Neural cell (in vitro differentiated cells): ENCODE measurements at regions not wholly inside any gene's neighbourhood (a gene's known extent, or its start where the extent isn't known, plus 50 kb on each side); places are given as distances from the start of the nearest gene placed in this dataset.

Source experiments
- H2AFZ ChIP-seq: fragments of 200-600, 300-800 bp; sonication (generic), shearing (Covaris generic); 2 replicates; pipeline ENCODE4 v1.6.0; 2014; ENCODE audit warnings: low read depth, mild to moderate bottlenecking, antibody characterized with exemption, low read length, moderate library complexity
- H3F3A ChIP-seq: fragments of 200-600 bp; shearing (Covaris generic); 2 replicates; pipeline ENCODE4 v1.6.1; 2016; ENCODE audit warnings: mild to moderate bottlenecking, moderate library complexity, mixed read lengths, antibody characterized with exemption, low read length; ENCODE audit not compliant: insufficient read depth, poor library complexity, severe bottlenecking
- H3K27ac ChIP-seq: fragments of 200-600, 300-800 bp; sonication (generic), shearing (Covaris generic); 2 replicates; pipeline ENCODE4 v1.5.1; 2014; ENCODE audit warnings: mild to moderate bottlenecking, low read length, moderate library complexity
- H3K27me3 ChIP-seq: fragments of 300-800, 200-600 bp; sonication (generic), shearing (Covaris generic); 2 replicates; pipeline ENCODE4 v1.6.0; 2014; ENCODE audit warnings: mild to moderate bottlenecking, low read depth, low read length, moderate library complexity; ENCODE audit not compliant: insufficient read depth
- H3K36me3 ChIP-seq: fragments of 300-800, 200-600 bp; sonication (generic), shearing (Covaris generic); 2 replicates; pipeline ENCODE4 v1.5.1; 2014; ENCODE audit warnings: mild to moderate bottlenecking, antibody characterized with exemption, low read length, moderate library complexity; ENCODE audit not compliant: insufficient read depth
- H3K4me2 ChIP-seq: fragments of 300-800, 200-600 bp; sonication (generic), shearing (Covaris generic); 2 replicates; pipeline ENCODE4 v1.6.0; 2014; ENCODE audit warnings: mild to moderate bottlenecking, low read length
- H3K4me3 ChIP-seq: fragments of 300-800, 200-600 bp; sonication (generic), shearing (Covaris generic); 2 replicates; pipeline ENCODE4 v1.5.1; 2014; ENCODE audit warnings: mild to moderate bottlenecking, low read length, moderate library complexity
- H3K79me2 ChIP-seq: fragments of 200-600 bp; shearing (Covaris generic); replicated peaks from 2 replicates; pipeline ENCODE4 v1.6.0; 2014; ENCODE audit warnings: mild to moderate bottlenecking, low read length, moderate library complexity; ENCODE audit not compliant: insufficient read depth
- H3K9ac ChIP-seq: fragments of 300-800, 200-600 bp; sonication (generic), shearing (Covaris generic); 2 replicates; pipeline ENCODE4 v1.6.1; 2016; ENCODE audit warnings: mild to moderate bottlenecking, low read length, mixed read lengths
- H3K9me2 ChIP-seq: fragments of 200-600 bp; shearing (Covaris generic); 2 replicates; pipeline ENCODE4 v1.6.1; 2016; ENCODE audit warnings: mild to moderate bottlenecking, low read length, mixed read lengths; ENCODE audit not compliant: insufficient read depth
- H3K9me3 ChIP-seq: fragments of 200-600, 300-800 bp; sonication (generic), shearing (Covaris generic); 2 replicates; pipeline ENCODE4 v1.6.1; 2016; ENCODE audit warnings: mild to moderate bottlenecking, mixed run types, low read length, moderate library complexity, mixed read lengths
- H4K20me1 ChIP-seq: fragments of 200-600 bp; shearing (Covaris generic); 2 replicates; pipeline ENCODE4 v1.6.1; 2016; ENCODE audit warnings: mild to moderate bottlenecking, mixed run types; ENCODE audit not compliant: insufficient read depth
- CTCF ChIP-seq: fragments of 450-650 bp; IDR thresholded peaks from 2 replicates; pipeline ENCODE4 v1.5.1; 2014; ENCODE audit warnings: antibody characterized with exemption, mild to moderate bottlenecking, moderate library complexity; ENCODE audit not compliant: poor library complexity, severe bottlenecking
- EP300 ChIP-seq: fragments of 450-650 bp; conservative IDR thresholded peaks from 2 replicates; pipeline ENCODE4 v1.6.1; 2014; ENCODE audit warnings: antibody characterized with exemption, mild to moderate bottlenecking, moderate library complexity; ENCODE audit not compliant: poor library complexity, severe bottlenecking
- EZH2 ChIP-seq: fragments of 200-600, 300-800 bp; shearing (Covaris generic), sonication (generic); IDR thresholded peaks from 2 replicates; pipeline ENCODE4 v1.6.1; 2014; ENCODE audit warnings: antibody characterized with exemption, low read length, borderline replicate concordance, mild to moderate bottlenecking; ENCODE audit not compliant: insufficient read depth, poor library complexity, severe bottlenecking
- MXI1 ChIP-seq: fragments of 450-650 bp; conservative IDR thresholded peaks from 2 replicates; pipeline ENCODE4 v1.6.1; 2014; ENCODE audit warnings: antibody characterized with exemption, mild to moderate bottlenecking; ENCODE audit not compliant: poor library complexity, severe bottlenecking
- POLR2AphosphoS5 ChIP-seq: IDR thresholded peaks from 2 replicates; pipeline ENCODE4 v1.6.1; 2012
- RAD21 ChIP-seq: fragments of 450-650 bp; conservative IDR thresholded peaks from 2 replicates; pipeline ENCODE4 v1.6.1; 2014; ENCODE audit warnings: antibody characterized with exemption, mild to moderate bottlenecking, moderate library complexity
- REST ChIP-seq: IDR thresholded peaks from 2 replicates; pipeline ENCODE4 v1.6.1; 2012; ENCODE audit warnings: borderline replicate concordance
- SMC3 ChIP-seq: fragments of 450-650 bp; conservative IDR thresholded peaks from 2 replicates; pipeline ENCODE4 v1.6.1; 2014; ENCODE audit warnings: antibody characterized with exemption, mild to moderate bottlenecking, moderate library complexity; ENCODE audit not compliant: poor library complexity
- TAF1 ChIP-seq: IDR thresholded peaks from 2 replicates; pipeline ENCODE4 v1.6.1; 2012; ENCODE audit warnings: low read depth

- Histone ChIP-seq H3K4me2 (no peak overlapping the region), H4K20me1 (no peaks in the 10 kb centered on the region), H3K9ac (no peak overlapping the region), H3K4me3 (no peak overlapping the region), H2AFZ (no peak overlapping the region), H3F3A (no peaks in the 10 kb centered on the region), H3K9me3 (no peaks in the 10 kb centered on the region), H3K27me3 (no peaks in the 10 kb centered on the region), H3K9me2 (no peaks in the 10 kb centered on the region), H3K79me2 (no peaks in the 10 kb centered on the region), H3K36me3 (no peaks in the 10 kb centered on the region), H3K27ac (no peak overlapping the region)
- TF ChIP-seq MXI1: no peak
- no peak for TF ChIP-seq CTCF
- TF ChIP-seq POLR2AphosphoS5: no peak
- no peak for TF ChIP-seq TAF1
- no peak for TF ChIP-seq SMC3
Measured at GRCh38 chr9:116049456-116049855, 104.1 kb upstream of the PAPPA start.

- Histone ChIP-seq H3K4me2 (no peak overlapping the region), H3K27ac (no peak overlapping the region), H3K36me3 (no peaks in the 10 kb centered on the region), H3K9ac (no peak overlapping the region), H3K9me2 (no peaks in the 10 kb centered on the region), H2AFZ (no peak overlapping the region), H3K27me3 (no peaks in the 10 kb centered on the region), H3K4me3 (no peak overlapping the region), H4K20me1 (no peaks in the 10 kb centered on the region), H3K9me3 (no peaks in the 10 kb centered on the region), H3K79me2 (no peaks in the 10 kb centered on the region), H3F3A (no peaks in the 10 kb centered on the region)
- TF ChIP-seq EZH2 (no peak), MXI1 (no peak), POLR2AphosphoS5 (no peak), RAD21 (no peak), REST (no peak), SMC3 (no peak), CTCF (no peak), TAF1 (no peak), EP300 (no peak)
Measured at GRCh38 chr9:116051528-116051927, 102.1 kb upstream of the PAPPA start.
